DND-41 (cell line): ENCODE measurements at regions not wholly inside any gene's neighbourhood (a gene's known extent, or its start where the extent isn't known, plus 50 kb on each side); places are given as distances from the start of the nearest gene placed in this dataset.

Experiments
- ATAC-seq: fragments of 200-7000 bp; cut with Tn5 transposase; 3 replicates; pipeline ENCODE4 v1.9.1; 2021; ENCODE audit warnings: low read depth; ENCODE audit not compliant: insufficient read depth
- DNase-seq: peaks from one replicate; pipeline ENCODE4 v3.0.0-alpha.2; 2020
- H2AFZ ChIP-seq: 2 replicates; pipeline ENCODE4 v1.6.0; 2012; ENCODE audit warnings: low read depth, low read length
- H3K27ac ChIP-seq: 2 replicates; pipeline ENCODE4 v1.5.1; 2012; ENCODE audit warnings: low read length, inconsistent platforms
- H3K27me3 ChIP-seq: fragments of 200-600 bp; sonication (generic); 2 replicates; pipeline ENCODE4 v1.6.0; 2012; ENCODE audit warnings: low read length, mild to moderate bottlenecking, inconsistent platforms; ENCODE audit not compliant: insufficient read depth, poor library complexity
- H3K36me3 ChIP-seq: 2 replicates; pipeline ENCODE4 v1.5.1; 2012; ENCODE audit warnings: low read length, inconsistent platforms; ENCODE audit not compliant: insufficient read depth
- H3K4me1 ChIP-seq: 2 replicates; pipeline ENCODE4 v1.5.1; 2012; ENCODE audit warnings: mild to moderate bottlenecking, low read length; ENCODE audit not compliant: insufficient read depth
- H3K4me2 ChIP-seq: 2 replicates; pipeline ENCODE4 v1.6.0; 2012; ENCODE audit warnings: mild to moderate bottlenecking, moderate library complexity, low read length, inconsistent platforms; ENCODE audit not compliant: insufficient read depth
- H3K4me3 ChIP-seq, 2 experiments: fragments of 200-600 bp in 1 of 2; shearing (Covaris generic) in 1 of 2; 2 replicates each; pipeline ENCODE4 v1.5.1; 2012 to 2016; ENCODE audit warnings: inconsistent platforms in 2 of 2, low read length in 2 of 2, mild to moderate bottlenecking in 2 of 2, low read depth in 1 of 2, moderate library complexity in 1 of 2
- H3K79me2 ChIP-seq: 2 replicates; pipeline ENCODE4 v1.6.0; 2012; ENCODE audit warnings: low read length, inconsistent platforms; ENCODE audit not compliant: insufficient read depth
- H3K9ac ChIP-seq: 2 replicates; pipeline ENCODE4 v1.6.0; 2012; ENCODE audit warnings: low read depth, mild to moderate bottlenecking, inconsistent platforms, low read length, moderate library complexity
- H3K9me3 ChIP-seq: 2 replicates; pipeline ENCODE4 v1.5.1; 2012; ENCODE audit warnings: low read length, moderate library complexity, mild to moderate bottlenecking, inconsistent platforms; ENCODE audit not compliant: insufficient read depth, severe bottlenecking
- H4K20me1 ChIP-seq: 2 replicates; pipeline ENCODE4 v1.6.0; 2012; ENCODE audit warnings: low read length; ENCODE audit not compliant: insufficient read depth
- EZH2 ChIP-seq: IDR thresholded peaks from 3 replicates; pipeline ENCODE4 v1.6.1; 2012; ENCODE audit warnings: borderline replicate concordance, low read depth, mild to moderate bottlenecking, moderate library complexity, low read length, inconsistent platforms; ENCODE audit not compliant: severe bottlenecking
- TF ChIP-seq, protein P1 (sequence below): IDR thresholded peaks from 2 replicates; pipeline ENCODE4 v1.5.1; 2012; ENCODE audit warnings: borderline replicate concordance, low read length, moderate library complexity, mild to moderate bottlenecking; ENCODE audit not compliant: poor library complexity, severe bottlenecking; ENCODE audit errors: extremely low read depth

GRCh38 chr9:21684231-21684630, 118.2 kb upstream of the MTAP start:
- no peaks in the 10 kb centered on the region for H3K4me1 ChIP-seq
- H3K36me3 ChIP-seq: no peaks in the 10 kb centered on the region
- no peak overlapping the region for H3K4me3 ChIP-seq
- H4K20me1 ChIP-seq: no peaks in the 10 kb centered on the region
- no peak for TF ChIP-seq EZH2
- TF ChIP-seq, protein P1, sequence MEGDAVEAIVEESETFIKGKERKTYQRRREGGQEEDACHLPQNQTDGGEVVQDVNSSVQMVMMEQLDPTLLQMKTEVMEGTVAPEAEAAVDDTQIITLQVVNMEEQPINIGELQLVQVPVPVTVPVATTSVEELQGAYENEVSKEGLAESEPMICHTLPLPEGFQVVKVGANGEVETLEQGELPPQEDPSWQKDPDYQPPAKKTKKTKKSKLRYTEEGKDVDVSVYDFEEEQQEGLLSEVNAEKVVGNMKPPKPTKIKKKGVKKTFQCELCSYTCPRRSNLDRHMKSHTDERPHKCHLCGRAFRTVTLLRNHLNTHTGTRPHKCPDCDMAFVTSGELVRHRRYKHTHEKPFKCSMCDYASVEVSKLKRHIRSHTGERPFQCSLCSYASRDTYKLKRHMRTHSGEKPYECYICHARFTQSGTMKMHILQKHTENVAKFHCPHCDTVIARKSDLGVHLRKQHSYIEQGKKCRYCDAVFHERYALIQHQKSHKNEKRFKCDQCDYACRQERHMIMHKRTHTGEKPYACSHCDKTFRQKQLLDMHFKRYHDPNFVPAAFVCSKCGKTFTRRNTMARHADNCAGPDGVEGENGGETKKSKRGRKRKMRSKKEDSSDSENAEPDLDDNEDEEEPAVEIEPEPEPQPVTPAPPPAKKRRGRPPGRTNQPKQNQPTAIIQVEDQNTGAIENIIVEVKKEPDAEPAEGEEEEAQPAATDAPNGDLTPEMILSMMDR: no peak
- no peaks in the 10 kb centered on the region for H3K79me2 ChIP-seq
- H3K27ac ChIP-seq: no peak overlapping the region
- H3K27me3 ChIP-seq: peaks cover 7% of the 10 kb centered on the region
- ATAC-seq (no peak), DNase-seq (no peak)
- H3K4me2 ChIP-seq: no peak overlapping the region
- H3K9ac ChIP-seq: no peak overlapping the region
- H3K9me3 ChIP-seq: no peaks in the 10 kb centered on the region
- no peak overlapping the region for H2AFZ ChIP-seq

- no peak overlapping the region for H3K9ac ChIP-seq
- peaks cover 13% of the 10 kb centered on the region for H3K27me3 ChIP-seq
- H3K27ac ChIP-seq: no peak overlapping the region
- TF ChIP-seq EZH2: no peak
- TF ChIP-seq, protein P1: no peak
- H3K4me1 ChIP-seq: no peaks in the 10 kb centered on the region
- no peak overlapping the region for H3K4me2 ChIP-seq
- no peak for DNase-seq
- no peaks in the 10 kb centered on the region for H3K79me2 ChIP-seq
- H3K36me3 ChIP-seq: no peaks in the 10 kb centered on the region
- no peak overlapping the region for H3K4me3 ChIP-seq
- no peaks in the 10 kb centered on the region for H3K9me3 ChIP-seq
- no peaks in the 10 kb centered on the region for H4K20me1 ChIP-seq
- no peak for ATAC-seq
- no peak overlapping the region for H2AFZ ChIP-seq
These were observed 117.5 kb upstream of the MTAP start for GRCh38 chr9:21684831-21685362.

GRCh38 chr9:21685502-21685901, 116.9 kb upstream of the MTAP start:
- no peak for ATAC-seq
- no peak overlapping the region for H3K4me2 ChIP-seq

More at GRCh38 chr9:21685502-21685901, 116.9 kb upstream of the MTAP start:
- Histone ChIP-seq H3K27me3 (peaks cover 13% of the 10 kb centered on the region), H3K79me2 (no peaks in the 10 kb centered on the region), H2AFZ (no peak overlapping the region), H3K4me3 (no peak overlapping the region), H3K9ac (no peak overlapping the region), H3K9me3 (no peaks in the 10 kb centered on the region), H3K4me1 (no peaks in the 10 kb centered on the region), H3K27ac (no peak overlapping the region), H4K20me1 (no peaks in the 10 kb centered on the region), H3K36me3 (no peaks in the 10 kb centered on the region)
- TF ChIP-seq EZH2: no peak
- TF ChIP-seq, protein P1: no peak
- DNase-seq: no peak
